ENCODE measurements at regions not wholly inside any gene's neighbourhood (a gene's known extent, or its start where the extent isn't known, plus 50 kb on each side); places are given as distances from the start of the nearest gene placed in this dataset.
"Not testable (repeated sequence)": the region's sequence is repeated elsewhere in the genome, so short reads cannot be mapped to it uniquely, and the experiment has no call there.

DNA sequence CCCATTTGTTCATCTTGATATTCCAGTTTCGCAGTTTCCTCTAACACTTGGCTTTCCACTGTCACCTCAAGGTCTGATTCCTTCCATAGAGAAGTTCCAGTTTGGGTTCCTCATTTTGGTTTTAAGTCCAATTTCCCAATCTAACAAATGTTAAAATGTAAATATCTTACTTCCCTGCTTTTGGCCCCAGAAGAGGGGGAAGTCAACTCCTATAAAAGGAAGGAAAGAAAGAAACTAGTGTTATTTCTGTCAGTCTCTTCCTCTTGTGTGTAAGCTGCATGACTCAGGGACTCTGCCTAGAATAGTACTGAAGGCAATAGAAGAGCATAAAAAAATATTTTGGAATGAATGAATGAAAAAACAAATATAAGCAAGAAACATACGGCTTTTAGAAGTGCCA is 127.5 kb upstream of the CCNG1 start:
- DNase-seq: no peak

- no peak for DNase-seq
These were observed 126.4 kb upstream of the CCNG1 start for GRCh38 chr5:163310997-163311396.

DNA sequence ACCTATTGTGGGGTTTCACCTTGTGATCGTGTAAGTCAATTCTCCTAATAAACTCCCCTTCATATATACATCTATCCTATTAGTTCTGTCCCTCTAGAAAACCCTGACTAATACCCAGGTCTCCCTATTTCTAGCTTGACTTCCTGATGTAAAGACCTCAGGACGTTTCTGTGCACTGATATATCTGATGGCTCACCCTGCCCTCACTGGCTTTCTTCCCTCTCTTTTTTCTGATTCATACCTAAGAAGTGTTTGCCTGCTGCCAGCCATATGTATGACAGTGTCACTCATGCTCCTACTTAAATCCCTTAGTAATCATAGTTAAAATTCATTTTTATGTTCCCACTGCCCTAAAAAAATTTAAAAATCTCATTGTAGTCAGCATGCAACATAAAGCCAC is 124.8 kb upstream of the CCNG1 start:
- no peak for DNase-seq

- not testable (repeated sequence) for DNase-seq
These were observed 124.3 kb upstream of the CCNG1 start for GRCh38 chr5:163313049-163313448.

DNA sequence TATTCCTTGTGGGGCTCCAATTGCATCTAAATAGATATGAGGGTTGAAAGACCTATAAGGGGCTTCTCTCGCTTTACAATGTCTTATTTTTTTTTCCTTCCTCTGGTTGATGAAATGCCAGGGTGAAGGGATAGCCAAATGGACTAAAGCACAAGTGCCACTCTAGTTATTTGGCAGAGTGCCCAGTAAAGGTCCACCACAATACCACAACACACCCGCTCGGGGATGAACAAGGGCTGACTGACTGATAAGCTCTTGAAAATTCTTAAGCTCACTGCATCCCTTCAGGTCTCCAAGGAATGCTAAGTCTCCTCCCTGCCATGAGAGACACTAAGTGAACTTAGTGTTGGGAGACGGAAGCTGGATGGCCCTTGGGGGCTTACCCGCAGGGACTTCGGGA is 121.0 kb upstream of the CCNG1 start:
- not testable (repeated sequence) for DNase-seq

GRCh38 chr5:163318707-163319106 is 118.7 kb upstream of the CCNG1 start:
- DNase-seq: no peak

DNA sequence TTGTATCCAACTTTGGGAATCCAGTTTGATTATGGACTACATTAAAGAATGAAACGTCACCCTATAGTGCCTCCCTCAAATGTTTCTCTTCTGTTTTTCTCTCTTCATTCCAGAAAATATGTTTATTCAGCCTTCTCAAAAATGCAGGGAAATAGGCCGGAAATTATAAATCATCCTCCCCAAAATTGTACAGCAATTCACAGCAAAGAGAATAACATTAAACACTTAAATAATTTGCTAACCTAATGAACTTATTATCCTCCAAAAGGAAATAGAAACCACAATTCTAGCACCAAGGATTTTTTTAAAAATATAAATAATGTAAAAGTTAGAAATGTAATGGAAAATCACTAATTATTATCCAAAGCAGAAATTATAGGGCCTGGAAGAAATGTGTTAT is 115.9 kb upstream of the CCNG1 start:
- no peak for DNase-seq

GRCh38 chr5:163330723-163331668 is 106.4 kb upstream of the CCNG1 start:
- DNase-seq: no peak

GRCh38 chr5:163336074-163336473 is 101.3 kb upstream of the CCNG1 start:
- DNase-seq: not testable (repeated sequence)

- DNase-seq: no peak
These were observed 98.2 kb upstream of the CCNG1 start for GRCh38 chr5:163339148-163339547.

DNA sequence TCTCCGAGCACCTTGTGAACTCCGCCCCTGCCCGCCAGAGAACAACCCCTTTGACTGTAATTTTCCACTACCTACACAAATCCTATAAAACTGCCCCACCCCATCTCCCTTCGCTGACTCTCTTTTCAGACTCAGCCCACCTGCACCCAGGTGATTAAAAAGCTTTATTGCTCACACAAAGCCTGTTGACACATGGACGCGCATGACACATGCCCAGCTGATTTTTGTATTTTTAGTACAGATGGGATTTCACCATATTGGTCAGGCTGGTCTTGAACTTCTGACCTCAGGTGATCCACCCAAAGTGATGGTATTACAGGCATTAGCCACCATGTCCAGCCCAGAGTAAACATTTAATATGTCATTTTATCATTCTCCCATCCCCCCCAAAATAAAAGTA is 97.0 kb upstream of the CCNG1 start:
- DNase-seq: not testable (repeated sequence)

DNA sequence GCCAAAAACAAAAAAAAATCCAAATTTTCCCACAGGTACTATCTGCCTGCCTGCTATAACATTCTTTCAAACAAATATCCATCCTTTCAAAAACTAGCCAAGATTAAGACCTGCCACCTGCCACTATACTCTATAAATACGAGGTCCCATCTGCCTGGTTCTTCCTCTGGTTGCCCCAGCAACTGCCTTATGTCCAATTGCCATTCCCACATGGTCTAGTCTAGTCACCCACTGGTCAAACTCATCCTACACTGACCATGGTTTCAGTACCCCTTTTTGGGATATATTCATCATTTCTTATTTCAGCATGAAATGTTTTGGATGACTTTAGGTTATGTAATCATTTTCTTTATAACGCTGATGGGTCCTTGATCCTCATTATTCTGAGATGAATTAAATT is 95.1 kb upstream of the CCNG1 start:
- DNase-seq: no peak

- DNase-seq: no peak
These were observed 92.2 kb upstream of the CCNG1 start for GRCh38 chr5:163345216-163345615.

GRCh38 chr5:163347671-163348070 is 89.7 kb upstream of the CCNG1 start:
- DNase-seq: peak; percentile 50

DNA sequence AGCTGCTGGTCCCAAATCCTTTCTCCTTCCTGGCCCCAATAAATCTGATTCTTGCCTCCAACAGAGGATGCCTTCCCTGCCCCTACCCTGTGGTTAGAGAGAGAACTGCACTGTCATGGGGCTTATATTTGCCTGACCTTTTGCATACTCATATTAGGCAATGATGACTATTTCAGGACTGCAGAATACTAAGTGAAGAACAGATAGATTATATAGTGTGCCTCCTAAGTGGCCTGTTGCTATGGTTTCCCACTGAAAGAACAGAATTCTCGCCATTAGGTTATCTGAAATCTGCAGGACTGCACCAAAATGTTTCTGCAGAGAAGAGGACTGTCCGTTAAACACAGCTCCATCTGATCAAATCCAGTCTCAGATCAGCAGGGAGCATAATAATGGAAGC is 87.3 kb upstream of the CCNG1 start:
- no peak for DNase-seq

DNA sequence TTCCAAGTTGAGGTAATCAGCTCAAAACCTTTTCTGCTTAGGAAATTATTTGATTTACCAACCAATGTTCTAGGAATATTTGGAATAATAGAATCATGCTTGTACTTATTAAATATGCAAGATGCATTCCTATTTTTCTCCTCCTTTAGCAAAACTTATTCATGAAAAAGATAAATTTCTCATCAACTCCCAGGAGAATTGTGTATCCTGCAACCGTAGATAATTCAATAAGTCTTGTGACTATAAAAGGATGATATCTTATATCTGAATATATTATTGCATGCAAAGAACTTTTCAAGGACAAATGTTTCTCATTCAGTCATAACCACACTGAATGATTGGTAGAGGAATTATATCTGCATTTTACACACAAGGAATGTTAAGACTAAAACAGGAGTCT is 84.9 kb upstream of the CCNG1 start:
- no peak for DNase-seq

DNA sequence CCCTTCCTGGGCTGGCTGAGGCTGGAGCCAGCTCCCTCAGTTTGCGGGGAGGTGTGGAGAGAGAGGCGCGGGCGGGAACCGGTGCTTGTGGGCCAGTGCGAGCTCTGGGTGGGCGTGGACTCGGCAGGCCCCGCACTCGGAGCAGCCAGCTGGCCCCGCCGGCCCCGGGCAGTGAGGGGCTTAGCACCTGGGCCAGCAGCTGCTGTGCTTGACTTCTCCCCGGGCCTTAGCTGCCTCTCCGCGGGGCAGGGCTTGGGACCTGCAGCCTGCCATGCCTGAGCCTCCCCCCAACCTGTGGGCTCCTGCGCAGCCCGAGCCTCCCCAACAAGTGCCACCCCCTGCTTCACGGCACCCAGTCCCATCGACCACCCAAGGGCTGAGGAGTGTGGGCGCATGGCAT is 81.6 kb upstream of the CCNG1 start:
- DNase-seq: not testable (repeated sequence)

DNA sequence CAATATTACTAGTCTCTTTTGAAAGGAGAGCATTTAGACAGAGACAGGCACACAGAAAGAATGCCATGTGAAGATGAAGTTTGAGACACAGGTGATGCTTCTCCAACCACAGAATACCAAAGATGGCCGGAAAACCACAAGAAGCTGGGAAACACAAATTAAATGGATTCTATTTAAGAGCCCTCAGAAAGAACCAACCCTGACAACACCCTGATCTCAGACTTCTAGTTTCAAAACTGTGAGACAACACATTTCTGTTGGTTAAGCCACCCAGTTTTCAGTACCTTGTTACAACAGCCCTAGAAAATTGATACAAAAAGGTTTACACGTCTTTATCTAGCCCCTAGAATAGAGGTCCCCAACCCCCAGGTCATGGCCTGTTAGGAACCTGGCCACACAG is 79.8 kb upstream of the CCNG1 start:
- DNase-seq: no peak

- DNase-seq: no peak
These were observed 76.7 kb upstream of the CCNG1 start for GRCh38 chr5:163360656-163361055.

- no peak for DNase-seq
These were observed 75.9 kb upstream of the CCNG1 start for GRCh38 chr5:163361450-163361849.

DNA sequence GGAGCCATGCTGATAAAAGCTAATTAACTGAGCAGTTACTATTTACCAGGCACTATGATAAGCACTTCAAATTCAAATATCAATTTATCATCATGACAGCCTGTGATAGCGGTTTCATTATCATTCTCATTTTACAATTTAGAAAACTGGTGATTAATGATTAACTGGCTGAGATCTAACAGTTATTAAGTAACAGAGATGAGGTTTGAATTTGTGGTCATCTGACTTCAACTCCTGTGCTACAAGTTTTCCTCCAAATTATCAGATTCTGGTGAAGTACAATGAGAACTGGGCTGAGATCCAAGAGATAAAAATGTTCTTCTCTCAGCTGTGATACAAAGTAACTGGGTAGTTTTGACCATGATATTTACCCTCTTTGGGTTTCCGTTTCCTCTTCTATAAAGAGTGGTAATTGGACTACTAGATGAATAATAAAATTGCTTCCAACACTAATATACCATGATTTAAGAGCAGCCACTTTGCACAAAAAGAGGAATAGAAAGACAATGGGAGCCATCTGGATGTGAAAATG is 74.5 kb upstream of the CCNG1 start:
- no peak for DNase-seq

DNA sequence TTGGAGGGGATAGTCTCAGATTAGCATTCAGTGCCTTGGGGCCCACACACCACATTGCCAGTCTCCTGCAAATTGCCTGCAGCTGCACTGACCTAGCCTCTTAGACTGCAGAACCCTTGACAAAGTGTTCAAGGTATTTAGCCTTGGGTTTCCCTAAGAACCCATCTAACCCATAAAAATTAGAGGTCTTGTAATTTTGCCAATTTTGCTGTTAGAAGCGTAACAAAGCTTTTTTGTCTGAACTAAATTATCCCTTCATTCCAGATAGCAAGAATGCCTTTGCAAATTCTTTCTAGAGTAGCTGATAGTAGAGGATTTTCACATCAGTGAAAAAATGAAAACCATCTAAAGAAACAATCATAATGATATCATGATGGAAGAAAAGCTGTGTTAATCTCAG is 74.0 kb upstream of the CCNG1 start:
- DNase-seq: no peak

GRCh38 chr5:163366757-163367156 is 70.6 kb upstream of the CCNG1 start:
- no peak for DNase-seq

DNA sequence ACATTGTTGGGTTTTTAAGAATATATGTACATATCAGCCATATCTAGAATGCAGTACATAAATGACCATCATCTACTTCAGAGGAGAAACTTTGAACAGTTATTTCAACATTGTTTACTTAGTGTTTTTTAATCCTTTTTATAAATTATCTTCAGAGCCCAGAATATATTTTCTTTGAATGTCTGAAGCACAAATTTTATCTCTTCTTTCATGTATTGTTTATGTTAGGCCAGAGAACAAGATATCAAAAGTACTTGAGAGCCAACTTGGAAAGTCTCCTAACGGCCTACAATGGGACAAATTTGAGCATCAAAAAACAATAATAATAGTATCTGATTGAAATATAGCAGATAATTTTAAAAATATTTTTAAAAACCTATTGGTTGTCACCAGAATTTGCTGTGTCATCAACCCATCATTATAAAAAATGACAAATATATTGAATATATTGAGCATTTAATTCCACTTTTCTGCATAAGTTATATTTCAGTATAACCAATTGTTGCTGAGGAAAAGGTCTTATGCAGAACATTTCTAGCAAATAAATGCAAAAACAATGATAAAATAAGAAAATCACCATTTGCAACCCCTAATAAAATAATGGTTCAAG is 67.5 kb upstream of the CCNG1 start:
- DNase-seq: no peak

Measured in CD4-positive, alpha-beta T cell treated with Interleukin-17A for 4 hours (primary cell).